ENCODE measurements at regions not wholly inside any gene's neighbourhood (a gene's known extent, or its start where the extent isn't known, plus 50 kb on each side); places are given as distances from the start of the nearest gene placed in this dataset.
"Not testable (repeated sequence)": the region's sequence is repeated elsewhere in the genome, so short reads cannot be mapped to it uniquely, and the experiment has no call there.

GRCh38 chr6:9295644-9296043 lies 860.3 kb upstream of the SLC35B3 start:
- intact Hi-C loops (cut with DNase I; ENCODE audit: low total_unique reads) (no loop called here), in situ Hi-C loops (cut with MboI; ENCODE audit: low sequenced_read_pairs in 4 of 4) (no loop called here)
- no peaks in the 10 kb centered on the region for H3K27me3 ChIP-seq
- ATAC-seq (no peak), DNase-seq (no peak)
- no peak overlapping the region for H3K4me3 ChIP-seq
- no peak overlapping the region for H3K27ac ChIP-seq
- TF ChIP-seq POLR2A (IDR thresholded peaks at IDR 0.05): no peak
- TF ChIP-seq, protein P1, sequence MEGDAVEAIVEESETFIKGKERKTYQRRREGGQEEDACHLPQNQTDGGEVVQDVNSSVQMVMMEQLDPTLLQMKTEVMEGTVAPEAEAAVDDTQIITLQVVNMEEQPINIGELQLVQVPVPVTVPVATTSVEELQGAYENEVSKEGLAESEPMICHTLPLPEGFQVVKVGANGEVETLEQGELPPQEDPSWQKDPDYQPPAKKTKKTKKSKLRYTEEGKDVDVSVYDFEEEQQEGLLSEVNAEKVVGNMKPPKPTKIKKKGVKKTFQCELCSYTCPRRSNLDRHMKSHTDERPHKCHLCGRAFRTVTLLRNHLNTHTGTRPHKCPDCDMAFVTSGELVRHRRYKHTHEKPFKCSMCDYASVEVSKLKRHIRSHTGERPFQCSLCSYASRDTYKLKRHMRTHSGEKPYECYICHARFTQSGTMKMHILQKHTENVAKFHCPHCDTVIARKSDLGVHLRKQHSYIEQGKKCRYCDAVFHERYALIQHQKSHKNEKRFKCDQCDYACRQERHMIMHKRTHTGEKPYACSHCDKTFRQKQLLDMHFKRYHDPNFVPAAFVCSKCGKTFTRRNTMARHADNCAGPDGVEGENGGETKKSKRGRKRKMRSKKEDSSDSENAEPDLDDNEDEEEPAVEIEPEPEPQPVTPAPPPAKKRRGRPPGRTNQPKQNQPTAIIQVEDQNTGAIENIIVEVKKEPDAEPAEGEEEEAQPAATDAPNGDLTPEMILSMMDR (IDR thresholded peaks at IDR 0.05 in 4 of 5, conservative IDR thresholded peaks at IDR 0.05 in 1 of 5): no peak
- no peaks in the 10 kb centered on the region for H3K9me3 ChIP-seq
- no peaks in the 10 kb centered on the region for H3K36me3 ChIP-seq
- H3K4me1 ChIP-seq: no peaks in the 10 kb centered on the region

DNA sequence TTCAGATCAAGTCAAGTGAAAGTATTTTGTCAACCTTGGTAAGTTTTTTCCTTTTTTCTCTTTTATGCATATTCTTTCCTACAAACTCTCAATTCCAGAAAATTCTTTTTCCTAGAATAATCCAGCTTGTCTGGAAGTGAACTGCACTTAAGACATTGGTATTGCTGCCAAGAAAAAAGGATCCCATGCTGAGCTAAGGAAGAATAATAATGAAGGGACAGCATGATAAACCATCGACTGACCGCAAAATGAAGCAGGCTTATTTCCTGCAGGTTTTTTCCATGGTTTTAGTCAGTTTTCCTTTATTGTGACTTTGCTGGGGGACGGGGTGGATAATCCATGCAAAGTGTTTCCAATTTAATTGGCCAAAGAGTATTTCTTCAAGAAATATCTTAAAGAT lies 857.6 kb upstream of the SLC35B3 start:
- no peak overlapping the region for H3K4me3 ChIP-seq
- no peaks in the 10 kb centered on the region for H3K4me1 ChIP-seq
- TF ChIP-seq POLR2A (IDR thresholded peaks at IDR 0.05): no peak
- H3K27ac ChIP-seq: no peak overlapping the region
- no peaks in the 10 kb centered on the region for H3K27me3 ChIP-seq
- H3K36me3 ChIP-seq: no peaks in the 10 kb centered on the region
- H3K9me3 ChIP-seq: no peaks in the 10 kb centered on the region
- ATAC-seq (no peak), DNase-seq (no peak)
- in situ Hi-C loops (cut with MboI; ENCODE audit: low sequenced_read_pairs in 4 of 4): no loop called here
- intact Hi-C loops (cut with DNase I; ENCODE audit: low total_unique reads): no loop called here

DNA sequence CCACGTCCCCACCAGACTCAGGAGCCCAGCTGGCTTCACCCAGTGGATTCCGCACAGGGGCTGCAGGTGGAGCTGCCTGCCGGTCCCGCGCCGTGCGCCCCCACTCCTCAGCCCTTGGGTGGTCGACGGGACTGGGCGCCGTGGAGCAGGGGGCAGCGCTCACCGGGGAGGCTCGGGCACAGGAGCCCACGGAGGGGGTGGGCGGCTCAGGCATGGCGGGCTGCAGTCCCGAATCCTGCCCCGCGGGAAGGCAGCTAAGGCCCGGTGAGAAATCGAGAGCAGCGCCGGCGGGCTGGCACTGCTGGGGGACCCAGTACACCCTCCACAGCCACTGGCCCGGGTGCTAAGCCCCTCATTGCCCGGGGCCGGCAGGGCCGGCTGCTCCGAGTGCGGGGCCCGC lies 855.0 kb upstream of the SLC35B3 start:
- intact Hi-C loops (cut with DNase I; ENCODE audit: low total_unique reads); H3K27me3 ChIP-seq; in situ Hi-C loops (cut with MboI; ENCODE audit: low sequenced_read_pairs in 4 of 4); DNase-seq; H3K9me3 ChIP-seq; H3K4me3 ChIP-seq; H3K36me3 ChIP-seq; H3K4me1 ChIP-seq; ATAC-seq; H3K27ac ChIP-seq: not testable (repeated sequence)

- intact Hi-C loops (cut with DNase I; ENCODE audit: low total_unique reads): no loop called here
- no peaks in the 10 kb centered on the region for H3K27me3 ChIP-seq
- TF ChIP-seq, protein P1 (IDR thresholded peaks at IDR 0.05 in 4 of 5, conservative IDR thresholded peaks at IDR 0.05 in 1 of 5): no peak
- TF ChIP-seq POLR2A (IDR thresholded peaks at IDR 0.05): no peak
- DNase-seq: no peak
- ATAC-seq: no peak
- in situ Hi-C loops (cut with MboI; ENCODE audit: low sequenced_read_pairs in 4 of 4): no loop called here
- no peak overlapping the region for H3K4me3 ChIP-seq
- H3K4me1 ChIP-seq: no peaks in the 10 kb centered on the region
- H3K9me3 ChIP-seq: no peaks in the 10 kb centered on the region
- no peak overlapping the region for H3K27ac ChIP-seq
- H3K36me3 ChIP-seq: no peaks in the 10 kb centered on the region
Observed at GRCh38 chr6:9272671-9273070, 837.3 kb upstream of the SLC35B3 start.

- ATAC-seq (no peak), DNase-seq (no peak)
- Histone ChIP-seq H3K27ac (no peak overlapping the region), H3K36me3 (no peaks in the 10 kb centered on the region), H3K27me3 (no peaks in the 10 kb centered on the region), H3K9me3 (no peaks in the 10 kb centered on the region), H3K4me1 (no peaks in the 10 kb centered on the region), H3K4me3 (no peak overlapping the region)
- in situ Hi-C loops (cut with MboI; ENCODE audit: low sequenced_read_pairs in 4 of 4) (no loop called here), intact Hi-C loops (cut with DNase I; ENCODE audit: low total_unique reads) (no loop called here)
- TF ChIP-seq, protein P1 (IDR thresholded peaks at IDR 0.05 in 4 of 5, conservative IDR thresholded peaks at IDR 0.05 in 1 of 5): no peak
- no peak for TF ChIP-seq POLR2A (IDR thresholded peaks at IDR 0.05)
Observed at GRCh38 chr6:9266741-9267140, 831.4 kb upstream of the SLC35B3 start.

DNA sequence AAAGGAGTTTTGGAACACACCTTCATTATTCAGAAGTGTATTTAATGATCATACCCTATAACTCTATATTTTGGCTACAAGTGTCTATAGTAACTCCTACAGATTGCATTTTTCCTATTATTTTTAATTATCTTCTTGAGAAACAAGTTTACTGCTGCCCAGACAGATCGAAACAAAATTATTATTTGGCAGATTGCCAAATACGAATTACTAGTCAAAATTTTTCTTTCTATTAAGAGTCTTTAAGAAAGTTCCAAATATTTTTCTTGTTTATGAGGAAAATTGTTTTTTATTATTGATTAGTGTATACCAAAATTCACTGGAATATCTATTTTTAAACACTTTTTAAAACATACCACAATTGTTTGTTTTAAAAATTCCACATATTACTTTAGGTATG lies 821.9 kb upstream of the SLC35B3 start:
- H3K27me3 ChIP-seq: no peaks in the 10 kb centered on the region
- no peaks in the 10 kb centered on the region for H3K36me3 ChIP-seq
- H3K4me1 ChIP-seq: no peaks in the 10 kb centered on the region
- no peak overlapping the region for H3K4me3 ChIP-seq
- in situ Hi-C loops (cut with MboI; ENCODE audit: low sequenced_read_pairs in 4 of 4): no loop called here
- no peak overlapping the region for H3K27ac ChIP-seq
- no peak for DNase-seq
- no peaks in the 10 kb centered on the region for H3K9me3 ChIP-seq
- ATAC-seq: no peak
- no peak for TF ChIP-seq POLR2A (IDR thresholded peaks at IDR 0.05)
- TF ChIP-seq, protein P1 (IDR thresholded peaks at IDR 0.05 in 4 of 5, conservative IDR thresholded peaks at IDR 0.05 in 1 of 5): no peak
- intact Hi-C loops (cut with DNase I; ENCODE audit: low total_unique reads): loop anchor here (10.0 kb wide), 1 partner anchor 1178 kb away; no protein-coding TSS in a partner anchor

Measured in gastrocnemius medialis (tissue), 4 donors.